ENCODE measurements at regions not wholly inside any gene's neighbourhood (a gene's known extent, or its start where the extent isn't known, plus 50 kb on each side); places are given as distances from the start of the nearest gene placed in this dataset.

DNA sequence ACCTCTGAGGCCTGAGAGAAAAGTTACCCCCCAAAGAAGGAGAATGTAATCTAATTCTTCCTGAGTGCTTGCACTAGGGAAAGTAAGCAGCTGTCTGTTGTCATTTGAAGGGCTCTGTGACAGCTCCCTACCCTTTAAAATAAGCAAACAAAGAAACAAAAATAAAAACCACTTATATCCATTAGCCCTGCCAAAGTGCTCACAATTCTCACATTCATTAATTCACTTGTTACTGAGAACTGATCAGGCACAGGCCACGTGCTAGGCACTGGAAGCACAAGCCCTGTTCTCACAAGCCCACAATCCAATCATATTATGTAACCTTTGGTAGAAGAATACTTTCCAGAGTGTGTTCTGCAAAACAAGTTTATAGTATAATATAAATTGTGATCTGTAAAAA is 199.4 kb downstream of the ZC3H11B start:
- no peak for TF ChIP-seq CTCF (conservative IDR thresholded peaks at IDR 0.05)
- TF ChIP-seq EZH2 (IDR thresholded peaks at IDR 0.05; ENCODE audit: low read depth): no peak
